ENCODE measurements at regions not wholly inside any gene's neighbourhood (a gene's known extent, or its start where the extent isn't known, plus 50 kb on each side); places are given as distances from the start of the nearest gene placed in this dataset.
"Not testable (repeated sequence)": the region's sequence is repeated elsewhere in the genome, so short reads cannot be mapped to it uniquely, and the experiment has no call there.

GRCh38 chr3:194868831-194869230 is 183.1 kb downstream of the FAM43A start:
- no peak for DNase-seq

GRCh38 chr3:194869482-194870169 is 183.9 kb downstream of the FAM43A start:
- DNase-seq: no peak

DNA sequence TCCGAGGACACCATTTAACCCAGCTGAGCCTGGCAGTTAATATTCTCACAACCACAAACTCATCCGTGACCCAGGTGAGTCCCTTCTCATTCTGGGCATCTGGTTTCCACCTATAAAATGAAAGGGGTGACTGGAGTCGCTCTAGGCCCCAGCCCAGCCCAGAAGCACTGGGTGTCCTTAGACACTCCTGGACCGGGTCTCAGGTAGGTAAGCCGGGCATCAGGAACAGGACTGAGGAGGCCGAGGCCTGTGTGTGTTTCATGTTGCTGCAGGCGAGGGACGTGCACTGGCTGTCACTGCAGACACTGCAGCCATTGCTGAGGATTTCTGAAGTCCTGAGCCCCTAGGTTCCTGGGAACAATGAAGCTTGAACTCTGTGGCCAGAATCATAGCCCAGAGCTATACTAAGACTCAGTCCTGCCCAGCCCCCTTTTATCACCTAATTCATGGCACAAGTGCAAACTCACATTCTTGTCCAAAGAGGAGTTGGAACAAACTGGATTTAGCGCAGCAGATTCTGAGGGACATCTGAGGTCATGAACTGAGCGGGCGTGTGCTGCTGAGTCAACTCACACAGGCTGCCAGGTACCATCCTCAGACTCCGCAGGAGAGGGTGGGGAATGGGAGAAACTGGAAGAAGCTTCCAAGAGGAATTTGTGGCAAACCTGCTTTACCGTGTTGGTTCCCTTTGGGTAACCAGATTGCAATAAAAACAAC is 184.9 kb downstream of the FAM43A start:
- DNase-seq: no peak

DNA sequence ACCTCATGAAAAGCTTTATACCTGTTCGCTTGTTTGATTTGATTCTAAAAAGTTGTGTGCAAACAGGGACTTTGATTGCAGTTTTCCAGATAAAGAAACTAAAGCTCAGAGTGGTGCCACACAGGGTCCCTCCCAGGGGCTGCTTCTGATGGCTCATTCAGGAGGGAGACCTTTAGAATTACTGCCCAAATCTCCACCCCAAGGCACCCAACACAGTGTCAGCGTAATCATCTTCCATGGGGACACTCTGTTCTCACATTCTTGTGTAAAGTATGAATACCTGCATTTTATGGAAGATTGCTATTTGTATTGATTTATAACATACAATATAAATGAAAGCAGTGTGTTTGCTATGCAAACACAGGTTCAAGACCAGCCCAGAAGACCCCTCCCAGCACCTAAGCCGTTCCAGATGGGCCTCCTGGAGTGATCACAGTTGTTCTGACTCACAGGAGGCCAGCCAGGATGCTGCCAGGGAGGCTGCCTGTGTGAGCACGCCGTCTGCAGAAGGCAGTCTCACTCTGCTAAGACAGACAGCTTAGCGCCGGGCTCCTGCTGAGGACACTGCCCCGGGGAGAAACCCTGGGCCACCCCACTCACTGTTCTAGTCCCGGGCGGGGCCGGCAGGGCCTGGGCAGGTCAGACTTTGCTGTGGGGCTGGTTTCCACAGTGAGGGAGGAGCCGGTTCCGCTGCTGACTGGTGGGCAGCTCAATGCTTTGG is 185.6 kb downstream of the FAM43A start:
- no peak for DNase-seq

DNA sequence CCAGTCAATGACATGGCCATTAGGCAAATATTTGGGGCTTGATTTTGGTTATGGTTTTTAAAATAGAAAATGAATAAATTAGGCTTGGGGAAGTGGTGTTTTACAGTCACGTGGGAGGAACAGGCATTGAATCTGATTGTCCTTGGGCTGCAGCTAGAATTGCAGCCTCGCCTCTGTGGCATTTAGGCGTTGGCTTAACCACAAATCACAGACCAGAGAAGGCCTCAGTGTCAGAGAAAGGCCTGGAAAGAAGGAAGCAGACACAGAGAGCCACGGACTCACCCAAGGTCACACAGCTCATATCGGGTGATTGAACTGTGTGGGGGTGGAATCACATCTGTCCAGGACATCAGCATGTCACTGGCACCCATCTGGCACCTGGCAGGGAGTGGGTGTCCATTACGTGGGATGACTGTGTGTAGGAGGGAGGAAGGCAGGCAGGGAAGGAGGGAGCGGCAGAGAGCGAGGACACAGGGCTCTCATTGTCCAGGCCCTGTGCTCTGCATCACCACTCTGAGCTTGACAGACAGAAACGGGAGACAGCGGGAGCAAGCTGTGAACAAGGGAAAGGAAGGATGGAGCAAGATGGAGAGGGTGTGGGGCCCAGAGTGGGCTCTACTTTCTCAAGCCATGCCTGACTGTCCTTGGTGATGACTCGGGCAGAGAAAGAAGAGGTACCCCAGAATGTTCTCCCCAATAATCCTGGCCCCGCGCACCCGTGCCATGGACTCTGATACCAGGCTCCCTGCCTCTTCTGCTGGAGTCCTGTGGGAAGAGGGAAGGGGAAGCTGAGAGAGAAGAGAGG is 186.4 kb downstream of the FAM43A start:
- no peak for DNase-seq

GRCh38 chr3:194872669-194872977 is 186.9 kb downstream of the FAM43A start:
- no peak for DNase-seq

- not testable (repeated sequence) for DNase-seq
Observed at GRCh38 chr3:194873474-194873873, 187.8 kb downstream of the FAM43A start.

DNA sequence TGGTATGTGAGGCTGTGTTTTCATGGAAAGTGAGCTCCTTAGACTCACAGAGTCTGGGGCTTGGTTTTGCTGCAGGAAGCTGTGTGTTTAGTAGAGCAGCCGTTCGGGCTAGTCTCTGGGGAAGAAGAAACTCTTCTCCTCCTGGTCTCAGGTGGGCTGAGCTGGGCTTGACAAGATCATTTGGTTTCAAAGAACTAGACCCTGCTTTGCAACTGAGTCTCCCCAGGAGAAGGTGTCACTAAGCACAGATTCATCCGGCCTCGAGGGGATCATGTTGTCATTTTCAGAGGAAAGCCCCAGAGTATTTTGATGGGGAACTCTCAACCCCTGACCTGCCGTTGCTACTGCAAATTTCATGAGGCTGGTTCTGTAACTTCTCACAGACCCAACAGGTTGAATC is 188.5 kb downstream of the FAM43A start:
- no peak for DNase-seq

DNA sequence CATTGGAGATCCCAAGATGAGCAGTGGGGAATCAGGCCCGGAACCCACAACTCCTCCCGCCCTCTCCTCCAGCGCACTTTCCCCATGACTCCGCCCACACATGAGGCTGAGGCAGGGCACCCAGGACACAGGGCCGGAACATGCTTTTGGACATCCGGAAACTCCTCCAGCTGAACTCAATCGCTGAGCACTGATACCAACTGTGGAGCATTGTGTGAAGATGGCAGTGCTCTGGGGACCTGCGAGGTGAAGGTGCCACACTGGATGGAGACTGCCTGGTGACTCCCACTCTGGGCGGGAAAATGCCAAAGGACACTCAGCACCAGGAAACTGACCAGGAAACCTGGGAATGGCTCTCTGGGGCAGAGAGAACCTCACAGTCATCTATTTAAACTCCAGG is 189.1 kb downstream of the FAM43A start:
- no peak for DNase-seq

GRCh38 chr3:194875581-194876402 is 190.1 kb downstream of the FAM43A start:
- DNase-seq: no peak

GRCh38 chr3:194876403-194877095 is 190.9 kb downstream of the FAM43A start:
- DNase-seq: no peak

DNA sequence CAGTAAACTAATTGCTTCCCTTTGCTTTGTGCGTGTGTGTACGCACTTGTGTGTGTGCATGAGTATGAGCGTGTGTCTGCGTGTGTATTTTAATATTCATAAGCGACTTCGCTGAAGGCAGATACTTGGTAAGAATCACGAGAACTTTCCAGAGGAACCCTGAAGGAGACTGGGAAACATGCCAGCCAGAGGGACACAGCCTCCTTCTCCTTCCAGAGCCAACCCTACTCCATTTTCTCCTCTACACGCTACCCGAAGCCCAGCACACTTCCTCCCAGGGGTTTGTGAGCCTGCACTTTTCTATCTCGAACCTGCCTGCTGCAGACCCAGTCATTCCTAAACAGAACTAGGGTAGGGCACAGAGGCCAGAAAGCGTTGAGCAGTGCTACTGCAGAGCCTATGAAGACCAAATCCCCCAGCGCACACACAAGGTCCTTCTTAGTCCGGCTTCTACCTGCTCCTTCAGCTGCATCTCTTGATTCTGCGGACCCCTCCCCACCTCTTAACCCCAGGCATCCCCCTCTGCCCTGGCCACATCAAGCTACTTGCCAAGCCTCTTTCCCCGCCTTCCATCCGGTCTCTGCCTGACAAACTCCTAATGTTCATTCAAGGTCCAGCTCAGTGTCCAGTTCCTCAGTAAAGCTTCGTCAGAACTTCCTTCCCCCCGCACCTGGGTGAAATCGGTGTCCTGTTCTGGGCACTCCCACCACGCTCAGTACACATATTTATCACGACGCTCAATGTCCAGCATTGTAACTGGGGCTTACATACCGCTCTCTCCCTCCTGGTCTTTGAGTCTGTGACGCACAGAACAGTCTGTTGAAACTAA is 191.8 kb downstream of the FAM43A start:
- DNase-seq: no peak

DNA sequence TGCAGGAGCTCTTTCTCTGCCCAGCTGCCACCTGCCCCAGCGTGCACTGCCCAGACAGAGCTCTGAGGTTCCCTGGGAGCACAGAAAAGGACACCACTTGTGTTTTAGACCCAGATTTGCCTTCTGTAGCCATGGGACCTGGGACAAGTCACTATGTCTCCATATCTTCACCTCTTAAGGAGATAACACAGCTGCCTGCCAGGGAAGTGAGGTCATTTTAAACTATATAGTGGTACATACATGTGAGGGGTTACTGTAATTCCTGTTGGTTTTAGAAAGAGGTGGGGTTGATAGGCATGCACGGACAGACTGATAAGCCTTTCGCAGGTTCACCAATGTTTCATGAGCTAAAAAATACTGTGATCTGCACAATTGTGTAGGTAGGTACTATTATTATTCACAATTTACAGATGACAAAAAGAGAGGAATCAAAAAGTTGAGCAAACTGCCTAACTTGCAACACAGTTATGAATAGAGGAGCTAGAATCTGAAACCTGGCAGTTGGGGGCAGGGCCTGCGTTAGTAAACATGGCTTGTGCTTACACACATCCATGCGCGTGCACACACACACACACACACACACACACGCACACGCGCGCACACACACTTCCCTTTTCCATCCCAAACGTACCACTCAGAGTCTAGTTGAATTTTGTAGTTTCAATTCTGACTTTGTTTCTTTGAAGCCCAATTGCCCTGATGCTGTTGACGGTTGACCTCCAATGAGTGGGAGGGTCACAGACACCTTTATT is 193.6 kb downstream of the FAM43A start:
- DNase-seq: no peak

GRCh38 chr3:194879991-194880939 is 194.6 kb downstream of the FAM43A start:
- no peak for DNase-seq

- no peak for DNase-seq
Observed at GRCh38 chr3:194880940-194881925, 195.6 kb downstream of the FAM43A start.

DNA sequence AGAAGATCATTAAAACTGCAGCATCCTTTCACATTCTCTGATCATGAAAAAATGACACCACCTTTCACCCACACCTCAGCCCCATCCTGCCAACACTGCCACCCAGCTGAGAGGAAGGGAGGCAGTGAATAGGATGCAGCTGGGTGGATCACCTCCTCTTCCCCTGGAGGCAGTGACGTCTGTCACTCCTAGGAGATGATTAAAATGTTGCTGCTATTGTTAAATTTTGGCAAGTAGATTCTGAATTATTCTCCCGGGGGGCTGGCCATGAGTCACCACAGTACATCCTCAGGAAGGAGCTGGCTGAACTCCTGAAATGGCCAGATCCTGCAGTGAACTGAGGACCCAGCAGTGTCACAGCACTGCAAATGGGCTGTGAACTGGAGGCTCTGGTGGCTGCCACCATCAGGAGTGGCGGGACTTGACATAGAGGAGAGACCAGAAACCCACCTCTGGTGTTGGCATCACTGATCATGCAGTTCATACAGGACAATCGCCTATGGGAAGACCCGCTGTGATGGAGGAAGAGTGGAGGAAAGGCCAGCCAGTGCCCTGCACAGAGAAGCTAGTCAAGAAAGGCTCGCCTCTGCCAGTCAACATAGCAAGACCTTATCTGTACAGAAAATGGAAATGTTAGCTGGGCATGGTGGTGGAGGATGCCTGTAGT is 199.1 kb downstream of the FAM43A start:
- DNase-seq: no peak

DNA sequence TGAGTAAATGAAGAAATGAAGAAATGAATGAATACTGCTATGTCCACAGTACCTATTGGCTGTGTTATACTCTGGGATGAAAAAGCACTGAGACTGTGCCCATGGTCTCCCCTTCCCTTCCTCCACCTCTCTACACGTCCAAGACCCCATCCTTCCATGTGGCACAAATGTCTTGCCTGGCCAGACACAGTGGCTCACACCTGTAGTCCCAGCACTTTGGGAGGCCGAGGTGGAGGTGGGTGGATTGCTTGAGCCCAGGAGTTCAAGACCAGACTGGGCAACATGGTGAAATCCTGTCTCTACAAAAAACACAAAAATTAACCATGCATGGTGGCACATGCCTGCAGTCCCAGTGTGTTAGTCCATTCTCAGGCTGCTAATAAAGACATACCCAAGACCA is 200.1 kb downstream of the FAM43A start:
- no peak for DNase-seq

All from activated CD4-positive, alpha-beta T cell treated with anti-CD3 and anti-CD28 coated beads for 4 hours (primary cell).